Kidney glomerular epithelial cell (primary cell): ENCODE measurements at regions not wholly inside any gene's neighbourhood (a gene's known extent, or its start where the extent isn't known, plus 50 kb on each side); places are given as distances from the start of the nearest gene placed in this dataset.
"Not testable (repeated sequence)": the region's sequence is repeated elsewhere in the genome, so short reads cannot be mapped to it uniquely, and the experiment has no call there.

ENCODE experiments used
- DNase-seq: peaks from one replicate; lab custom pipeline; 2025; lab: John Stamatoyannopoulos, UW

GRCh38 chr1:230556453-230556852, 85.8 kb upstream of the COG2 start:
- no peak for DNase-seq

GRCh38 chr1:230555814-230556213, 86.5 kb upstream of the COG2 start:
- no peak for DNase-seq

- DNase-seq, result no peak
Observed at GRCh38 chr1:230552880-230553279, 89.4 kb upstream of the COG2 start.

- not testable (repeated sequence) for DNase-seq
Observed at GRCh38 chr1:230550945-230551344, 91.3 kb upstream of the COG2 start.

GRCh38 chr1:230550428-230550827, 91.9 kb upstream of the COG2 start:
- DNase-seq, result peak; percentile 53

- no peak for DNase-seq
Observed at GRCh38 chr1:230549625-230550024, 92.7 kb upstream of the COG2 start.

- no peak for DNase-seq
Observed at GRCh38 chr1:230548997-230549396, 93.3 kb upstream of the COG2 start.

GRCh38 chr1:230548357-230548756, 93.9 kb upstream of the COG2 start:
- DNase-seq, result no peak

- no peak for DNase-seq
Observed at GRCh38 chr1:230545181-230545580, 97.1 kb upstream of the COG2 start.

- DNase-seq, result no peak
Observed at GRCh38 chr1:230544758-230545157, 97.5 kb upstream of the COG2 start.

- no peak for DNase-seq
Observed at GRCh38 chr1:230543085-230543484, 99.2 kb upstream of the COG2 start.

GRCh38 chr1:230542681-230543080, 99.6 kb upstream of the COG2 start:
- DNase-seq, result no peak

GRCh38 chr1:230542054-230542453, 100.2 kb upstream of the COG2 start:
- DNase-seq, result peak; percentile 73

- DNase-seq, result no peak
Observed at GRCh38 chr1:230541306-230541705, 101.0 kb upstream of the COG2 start.

- no peak for DNase-seq
Observed at GRCh38 chr1:230540421-230541155, 101.7 kb upstream of the COG2 start.

- no peak for DNase-seq
Observed at GRCh38 chr1:230537456-230537855, 104.8 kb upstream of the COG2 start.

GRCh38 chr1:230536641-230537155, 105.6 kb upstream of the COG2 start:
- no peak for DNase-seq

- no peak for DNase-seq
Observed at GRCh38 chr1:230534224-230534623, 108.1 kb upstream of the COG2 start.

- no peak for DNase-seq
Observed at GRCh38 chr1:230531103-230531502, 105.0 kb upstream of the PGBD5 start.

- DNase-seq, result no peak
Observed at GRCh38 chr1:230519246-230519645, 93.1 kb upstream of the PGBD5 start.

GRCh38 chr1:230518511-230518910, 92.4 kb upstream of the PGBD5 start:
- DNase-seq, result no peak

- no peak for DNase-seq
Observed at GRCh38 chr1:230517786-230518185, 91.7 kb upstream of the PGBD5 start.

GRCh38 chr1:230517326-230517725, 91.2 kb upstream of the PGBD5 start:
- no peak for DNase-seq

GRCh38 chr1:230516889-230517288, 90.8 kb upstream of the PGBD5 start:
- DNase-seq, result no peak
